GM12892 (cell line): ENCODE measurements at regions not wholly inside any gene's neighbourhood (a gene's known extent, or its start where the extent isn't known, plus 50 kb on each side); places are given as distances from the start of the nearest gene placed in this dataset.
"Not testable (repeated sequence)": the region's sequence is repeated elsewhere in the genome, so short reads cannot be mapped to it uniquely, and the experiment has no call there.

ENCODE experiments used
- DNase-seq: peaks from one replicate; pipeline ENCODE4 v3.0.0; 2011; ENCODE audit not compliant: insufficient read length
- FAIRE-seq: peaks from 2 replicates; lab custom pipeline; 2011; peaks lifted over from hg19 to GRCh38; lab: Jason Lieb, UNC
- POLR2A ChIP-seq: IDR thresholded peaks from 2 replicates; pipeline ENCODE4 v1.6.1; 2011; ENCODE audit warnings: low read depth, low read length, control low read depth
- POLR2AphosphoS5 ChIP-seq: IDR thresholded peaks from 2 replicates; pipeline ENCODE4 v1.6.1; 2011; ENCODE audit warnings: low read depth, low read length, control low read depth
- TAF1 ChIP-seq: IDR thresholded peaks from 2 replicates; pipeline ENCODE4 v1.6.1; 2011; ENCODE audit warnings: low read depth, mild to moderate bottlenecking, control low read depth, low read length, borderline replicate concordance

- FAIRE-seq: no peak
- TF ChIP-seq POLR2AphosphoS5: no peak
- no peak for TF ChIP-seq TAF1
- no peak for TF ChIP-seq POLR2A
- DNase-seq: no peak
These were observed 155.9 kb upstream of the CCNG1 start for GRCh38 chr5:163281512-163281911.

DNA sequence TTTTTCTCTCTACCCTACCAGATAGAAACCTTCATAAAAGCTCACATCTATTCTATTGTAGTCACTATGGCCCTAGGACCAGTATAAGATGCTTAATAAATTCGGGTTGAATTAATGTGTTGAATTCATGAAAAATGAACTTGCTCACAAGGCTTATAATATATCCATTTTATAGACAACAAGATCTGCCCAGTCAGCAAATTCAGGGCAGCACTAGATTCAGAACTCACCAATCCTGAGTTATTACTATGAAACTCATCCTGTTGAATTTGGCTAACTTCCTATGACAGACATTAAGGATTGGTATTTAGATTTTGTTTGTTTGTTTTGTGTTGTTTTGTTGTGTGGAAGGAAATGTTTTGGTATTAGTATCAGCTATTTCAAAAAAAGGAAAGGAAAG, 143.6 kb upstream of the CCNG1 start:
- DNase-seq: no peak
- no peak for TF ChIP-seq TAF1
- TF ChIP-seq POLR2AphosphoS5: no peak
- TF ChIP-seq POLR2A: no peak
- no peak for FAIRE-seq

DNA sequence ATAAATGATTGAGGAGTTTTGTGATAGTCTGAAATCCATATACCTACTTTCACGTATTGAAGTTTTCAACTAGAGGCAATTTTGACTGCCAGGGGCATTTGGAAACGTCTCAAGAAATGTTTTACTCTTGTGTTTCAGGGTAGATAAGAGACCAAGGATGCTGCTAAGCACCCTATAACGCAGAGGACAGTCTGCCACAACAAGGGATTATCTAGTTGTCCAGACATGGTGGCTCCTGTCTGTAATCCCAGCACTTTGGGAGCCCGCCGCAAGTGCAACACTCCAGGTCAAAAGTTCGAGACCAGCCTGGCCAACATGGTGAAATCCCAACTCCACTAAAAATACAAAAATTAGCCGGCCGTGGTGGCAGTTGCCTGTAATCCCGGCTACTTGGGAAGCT, 133.7 kb upstream of the CCNG1 start:
- DNase-seq: no peak
- TF ChIP-seq TAF1: no peak
- no peak for TF ChIP-seq POLR2A
- no peak for TF ChIP-seq POLR2AphosphoS5
- no peak for FAIRE-seq

GRCh38 chr5:163305655-163306054, 131.7 kb upstream of the CCNG1 start:
- no peak for FAIRE-seq
- TF ChIP-seq TAF1: no peak
- no peak for TF ChIP-seq POLR2A
- no peak for DNase-seq

DNA sequence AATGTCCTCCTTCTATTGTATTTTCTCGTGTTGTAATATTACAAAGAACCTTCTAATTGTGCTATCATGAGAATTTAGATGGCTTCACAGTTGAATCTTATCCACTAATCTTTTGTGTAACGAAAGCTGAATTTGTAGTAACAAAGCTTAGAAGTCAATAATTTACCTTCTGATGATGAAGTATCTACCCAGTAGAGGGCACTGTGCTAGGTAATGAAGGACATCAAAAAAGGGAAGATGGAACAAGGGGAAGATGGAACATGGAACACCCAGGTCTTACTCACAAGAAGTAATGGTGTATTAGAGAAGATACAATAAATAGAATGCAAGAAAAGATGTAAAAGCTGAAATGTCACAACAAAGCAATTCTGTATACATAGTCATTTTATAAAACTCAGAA, 131.0 kb upstream of the CCNG1 start:
- no peak for DNase-seq
- FAIRE-seq: peak; percentile 5
- TF ChIP-seq TAF1 (no peak), POLR2AphosphoS5 (no peak), POLR2A (no peak)

- DNase-seq: no peak
- no peak for FAIRE-seq
- TF ChIP-seq POLR2A (no peak), TAF1 (no peak), POLR2AphosphoS5 (no peak)
These were observed 127.5 kb upstream of the CCNG1 start for GRCh38 chr5:163309914-163310313.

- FAIRE-seq: no peak
- TF ChIP-seq TAF1 (no peak), POLR2AphosphoS5 (no peak), POLR2A (no peak)
- no peak for DNase-seq
These were observed 126.4 kb upstream of the CCNG1 start for GRCh38 chr5:163310997-163311396.

- FAIRE-seq (no peak), DNase-seq (no peak)
- TF ChIP-seq TAF1 (no peak), POLR2A (no peak), POLR2AphosphoS5 (no peak)
These were observed 124.8 kb upstream of the CCNG1 start for GRCh38 chr5:163312598-163312997.

DNA sequence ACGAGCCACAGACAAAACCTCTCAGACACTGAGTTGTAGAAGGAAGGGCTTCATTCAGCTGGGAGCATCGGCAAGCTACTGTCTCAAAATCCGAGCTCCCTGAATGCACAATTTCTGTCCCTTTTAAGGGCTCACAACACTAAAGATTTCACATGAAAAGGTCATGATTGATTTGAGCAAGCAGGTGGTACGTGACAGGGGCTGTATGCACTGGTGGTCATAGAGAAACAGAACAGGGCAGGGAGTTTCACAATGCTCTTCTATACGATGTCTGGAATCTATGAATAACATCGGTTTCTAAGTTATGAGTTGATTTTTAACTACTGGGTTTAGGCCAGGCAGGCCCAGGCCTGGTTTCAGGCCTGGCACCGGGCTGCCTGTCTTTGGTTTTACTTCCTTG, 124.3 kb upstream of the CCNG1 start:
- not testable (repeated sequence) for DNase-seq

DNA sequence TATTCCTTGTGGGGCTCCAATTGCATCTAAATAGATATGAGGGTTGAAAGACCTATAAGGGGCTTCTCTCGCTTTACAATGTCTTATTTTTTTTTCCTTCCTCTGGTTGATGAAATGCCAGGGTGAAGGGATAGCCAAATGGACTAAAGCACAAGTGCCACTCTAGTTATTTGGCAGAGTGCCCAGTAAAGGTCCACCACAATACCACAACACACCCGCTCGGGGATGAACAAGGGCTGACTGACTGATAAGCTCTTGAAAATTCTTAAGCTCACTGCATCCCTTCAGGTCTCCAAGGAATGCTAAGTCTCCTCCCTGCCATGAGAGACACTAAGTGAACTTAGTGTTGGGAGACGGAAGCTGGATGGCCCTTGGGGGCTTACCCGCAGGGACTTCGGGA, 121.0 kb upstream of the CCNG1 start:
- not testable (repeated sequence) for FAIRE-seq, DNase-seq

More for the DNA sequence above, 124.3 kb upstream of the CCNG1 start:
- not testable (repeated sequence) for FAIRE-seq

DNA sequence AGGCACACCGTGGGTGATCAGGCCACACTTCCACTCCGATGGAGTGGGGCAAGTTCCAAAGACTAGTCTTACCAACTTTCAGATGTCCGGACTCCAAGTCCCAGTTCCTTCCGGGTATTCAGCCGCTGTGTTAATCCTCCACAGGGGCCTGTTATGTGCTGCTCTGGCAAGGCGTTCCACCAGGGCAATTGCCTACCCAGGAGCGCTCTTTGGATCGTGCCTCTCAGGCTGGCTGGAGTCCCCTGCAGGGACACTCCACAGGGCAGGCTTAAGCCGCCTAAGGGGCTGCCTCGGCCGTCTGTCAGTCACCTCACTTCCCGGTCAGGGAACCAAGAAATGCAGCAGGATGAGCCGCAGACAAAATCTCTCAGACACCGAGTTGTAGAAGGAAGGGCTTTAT, 118.7 kb upstream of the CCNG1 start:
- FAIRE-seq (no peak), DNase-seq (no peak)
- TF ChIP-seq TAF1 (no peak), POLR2AphosphoS5 (no peak), POLR2A (no peak)

- TF ChIP-seq TAF1: no peak
- no peak for TF ChIP-seq POLR2AphosphoS5
- TF ChIP-seq POLR2A: no peak
- no peak for DNase-seq
- no peak for FAIRE-seq
These were observed 115.9 kb upstream of the CCNG1 start for GRCh38 chr5:163321511-163321910.
